ENCODE measurements at regions not wholly inside any gene's neighbourhood (a gene's known extent, or its start where the extent isn't known, plus 50 kb on each side); places are given as distances from the start of the nearest gene placed in this dataset.
A peak's percentile ranks its signal among the peaks of the same experiment; 100 is the strongest.

DNA sequence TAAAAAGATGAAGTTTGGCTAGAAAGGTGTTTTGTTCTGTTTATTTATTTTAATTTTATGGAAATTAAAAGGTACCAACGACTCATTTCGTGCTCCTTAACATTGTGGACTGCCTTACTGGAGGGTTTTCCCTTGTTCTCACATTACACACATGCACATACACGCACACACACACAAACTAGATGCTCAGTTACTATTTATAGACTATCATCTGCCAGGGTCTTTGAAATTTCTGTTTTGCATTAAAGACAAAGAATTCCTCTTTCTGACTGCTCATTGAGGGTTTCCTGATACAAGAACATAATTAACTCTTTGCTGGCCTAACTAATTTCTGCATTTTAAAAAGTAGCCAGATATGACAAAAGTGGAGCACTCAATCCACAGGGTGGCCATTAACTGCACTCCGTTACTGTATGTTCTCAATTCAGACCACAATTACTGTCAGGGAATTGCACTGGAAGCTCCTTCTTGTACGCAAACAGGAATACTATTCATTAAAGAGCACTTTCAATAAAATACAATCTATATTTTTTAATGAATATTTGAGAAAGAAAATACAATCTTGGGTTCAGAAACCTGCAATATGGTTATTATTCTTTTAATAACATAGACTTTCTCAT lies 366.9 kb upstream of the GALNT5 start:
- TF ChIP-seq, protein P1, sequence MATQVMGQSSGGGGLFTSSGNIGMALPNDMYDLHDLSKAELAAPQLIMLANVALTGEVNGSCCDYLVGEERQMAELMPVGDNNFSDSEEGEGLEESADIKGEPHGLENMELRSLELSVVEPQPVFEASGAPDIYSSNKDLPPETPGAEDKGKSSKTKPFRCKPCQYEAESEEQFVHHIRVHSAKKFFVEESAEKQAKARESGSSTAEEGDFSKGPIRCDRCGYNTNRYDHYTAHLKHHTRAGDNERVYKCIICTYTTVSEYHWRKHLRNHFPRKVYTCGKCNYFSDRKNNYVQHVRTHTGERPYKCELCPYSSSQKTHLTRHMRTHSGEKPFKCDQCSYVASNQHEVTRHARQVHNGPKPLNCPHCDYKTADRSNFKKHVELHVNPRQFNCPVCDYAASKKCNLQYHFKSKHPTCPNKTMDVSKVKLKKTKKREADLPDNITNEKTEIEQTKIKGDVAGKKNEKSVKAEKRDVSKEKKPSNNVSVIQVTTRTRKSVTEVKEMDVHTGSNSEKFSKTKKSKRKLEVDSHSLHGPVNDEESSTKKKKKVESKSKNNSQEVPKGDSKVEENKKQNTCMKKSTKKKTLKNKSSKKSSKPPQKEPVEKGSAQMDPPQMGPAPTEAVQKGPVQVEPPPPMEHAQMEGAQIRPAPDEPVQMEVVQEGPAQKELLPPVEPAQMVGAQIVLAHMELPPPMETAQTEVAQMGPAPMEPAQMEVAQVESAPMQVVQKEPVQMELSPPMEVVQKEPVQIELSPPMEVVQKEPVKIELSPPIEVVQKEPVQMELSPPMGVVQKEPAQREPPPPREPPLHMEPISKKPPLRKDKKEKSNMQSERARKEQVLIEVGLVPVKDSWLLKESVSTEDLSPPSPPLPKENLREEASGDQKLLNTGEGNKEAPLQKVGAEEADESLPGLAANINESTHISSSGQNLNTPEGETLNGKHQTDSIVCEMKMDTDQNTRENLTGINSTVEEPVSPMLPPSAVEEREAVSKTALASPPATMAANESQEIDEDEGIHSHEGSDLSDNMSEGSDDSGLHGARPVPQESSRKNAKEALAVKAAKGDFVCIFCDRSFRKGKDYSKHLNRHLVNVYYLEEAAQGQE (IDR thresholded peaks at IDR 0.05; ENCODE audit: low read depth): no peak
- TF ChIP-seq CEBPB (IDR thresholded peaks at IDR 0.05): no peak
- TF ChIP-seq, protein P2, sequence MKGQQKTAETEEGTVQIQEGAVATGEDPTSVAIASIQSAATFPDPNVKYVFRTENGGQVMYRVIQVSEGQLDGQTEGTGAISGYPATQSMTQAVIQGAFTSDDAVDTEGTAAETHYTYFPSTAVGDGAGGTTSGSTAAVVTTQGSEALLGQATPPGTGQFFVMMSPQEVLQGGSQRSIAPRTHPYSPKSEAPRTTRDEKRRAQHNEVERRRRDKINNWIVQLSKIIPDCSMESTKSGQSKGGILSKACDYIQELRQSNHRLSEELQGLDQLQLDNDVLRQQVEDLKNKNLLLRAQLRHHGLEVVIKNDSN (IDR thresholded peaks at IDR 0.05): no peak
- TF ChIP-seq CREB1 (IDR thresholded peaks at IDR 0.05; ENCODE audit: low read depth): no peak
- no peak for TF ChIP-seq TAF1 (IDR thresholded peaks at IDR 0.05; ENCODE audit: low read depth)
- no peak for TF ChIP-seq NFIC (IDR thresholded peaks at IDR 0.05)
- no peak for TF ChIP-seq EP300 (IDR thresholded peaks at IDR 0.05; ENCODE audit: borderline replicate concordance)
- no peak for TF ChIP-seq ZBTB7A (IDR thresholded peaks at IDR 0.05; ENCODE audit: low read depth)
- no peak for TF ChIP-seq RAD21 (IDR thresholded peaks at IDR 0.05; ENCODE audit: low read depth)
- TF ChIP-seq TEAD4 (IDR thresholded peaks at IDR 0.05): no peak

DNA sequence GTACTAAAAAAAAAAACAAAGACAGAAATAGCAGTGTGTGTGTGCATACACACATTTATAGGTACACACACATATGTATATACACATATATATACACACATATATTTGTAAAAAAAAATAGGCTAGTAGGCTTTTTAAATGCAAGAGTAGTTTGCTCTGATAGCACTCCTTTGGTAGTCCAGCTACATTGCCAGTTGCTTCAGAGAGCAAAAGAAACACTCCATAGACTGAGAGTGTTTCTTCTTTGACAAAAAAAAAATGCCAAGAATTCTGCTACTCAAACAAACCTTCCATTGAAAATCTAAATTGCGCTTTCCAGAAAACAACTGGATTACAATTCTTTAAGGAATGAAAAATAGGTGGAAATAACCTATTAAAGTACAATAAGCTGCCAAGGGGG lies 365.9 kb upstream of the GALNT5 start:
- no peak for TF ChIP-seq EGR1 (IDR thresholded peaks at IDR 0.05)
- TF ChIP-seq, protein P1 (IDR thresholded peaks at IDR 0.05; ENCODE audit: low read depth): no peak
- TF ChIP-seq TAF1 (IDR thresholded peaks at IDR 0.05; ENCODE audit: low read depth): no peak
- TF ChIP-seq FOXM1 (IDR thresholded peaks at IDR 0.05; ENCODE audit: borderline replicate concordance, low read depth): no peak
- TF ChIP-seq ZBTB7A (IDR thresholded peaks at IDR 0.05; ENCODE audit: low read depth): no peak
- TF ChIP-seq TEAD4 (IDR thresholded peaks at IDR 0.05): no peak
- no peak for TF ChIP-seq TCF12 (IDR thresholded peaks at IDR 0.05; ENCODE audit: low read depth)
- TF ChIP-seq, protein P3, sequence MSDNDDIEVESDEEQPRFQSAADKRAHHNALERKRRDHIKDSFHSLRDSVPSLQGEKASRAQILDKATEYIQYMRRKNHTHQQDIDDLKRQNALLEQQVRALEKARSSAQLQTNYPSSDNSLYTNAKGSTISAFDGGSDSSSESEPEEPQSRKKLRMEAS (IDR thresholded peaks at IDR 0.05): no peak
- no peak for TF ChIP-seq NFIC (IDR thresholded peaks at IDR 0.05)
- TF ChIP-seq, protein P2 (IDR thresholded peaks at IDR 0.05): no peak
- no peak for TF ChIP-seq RAD21 (IDR thresholded peaks at IDR 0.05; ENCODE audit: low read depth)
- TF ChIP-seq EP300 (IDR thresholded peaks at IDR 0.05; ENCODE audit: borderline replicate concordance): no peak
- no peak for TF ChIP-seq YY1 (IDR thresholded peaks at IDR 0.05; ENCODE audit: low read depth)
- TF ChIP-seq CREB1 (IDR thresholded peaks at IDR 0.05; ENCODE audit: low read depth): no peak
- no peak for TF ChIP-seq CEBPB (IDR thresholded peaks at IDR 0.05)

DNA sequence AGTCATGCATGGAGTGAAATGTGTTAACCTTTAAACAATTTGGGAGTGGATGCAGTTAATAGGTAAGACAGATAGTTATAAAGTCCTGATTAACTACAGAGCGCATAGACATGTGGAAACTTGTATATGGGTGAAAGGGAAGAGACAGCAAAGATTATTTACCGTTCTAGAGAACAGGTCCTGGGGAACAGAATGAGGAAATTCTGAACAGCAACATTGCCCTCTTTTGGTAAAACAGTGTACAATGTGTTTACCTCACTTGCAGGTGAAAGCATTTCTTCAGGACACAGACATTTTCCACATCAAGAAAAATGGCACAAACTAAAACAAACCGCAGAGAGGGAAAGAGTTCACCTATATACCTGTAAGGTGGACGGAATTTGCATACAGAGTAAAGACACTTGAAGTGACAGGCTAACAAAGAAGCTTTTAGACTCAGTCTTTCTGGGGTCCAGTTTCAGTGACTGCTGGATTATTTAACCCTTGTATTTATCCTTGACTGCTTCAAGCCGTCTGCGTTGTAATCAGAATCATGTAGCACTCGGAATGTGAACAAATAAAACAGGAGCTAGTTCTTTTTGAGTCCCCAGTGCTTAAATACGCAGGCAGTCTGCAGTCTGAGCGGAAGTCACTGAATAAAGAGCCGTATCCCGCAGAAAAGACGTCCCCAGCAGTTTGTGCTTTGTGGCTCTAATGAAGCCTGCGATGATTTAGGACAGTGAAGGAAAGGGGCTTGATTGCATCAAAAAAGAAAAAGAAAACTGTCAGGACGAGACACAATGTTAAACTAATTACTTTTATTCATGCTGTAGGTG lies 364.8 kb upstream of the GALNT5 start:
- TF ChIP-seq, protein P3 (IDR thresholded peaks at IDR 0.05): peak; percentile 13; the same call in 1 of the 2 replicates
- TF ChIP-seq TEAD4 (IDR thresholded peaks at IDR 0.05): peak; percentile 14; the same call in 1 of the 2 replicates
- TF ChIP-seq, protein P2 (IDR thresholded peaks at IDR 0.05): no peak
- peak; percentile 86 for TF ChIP-seq RAD21 (IDR thresholded peaks at IDR 0.05; ENCODE audit: low read depth)
- TF ChIP-seq CEBPB (IDR thresholded peaks at IDR 0.05): 0 out of 2 replicates have a peak, but pooled peaks have one; percentile 23
- TF ChIP-seq CREB1 (IDR thresholded peaks at IDR 0.05; ENCODE audit: low read depth): no peak

DNA sequence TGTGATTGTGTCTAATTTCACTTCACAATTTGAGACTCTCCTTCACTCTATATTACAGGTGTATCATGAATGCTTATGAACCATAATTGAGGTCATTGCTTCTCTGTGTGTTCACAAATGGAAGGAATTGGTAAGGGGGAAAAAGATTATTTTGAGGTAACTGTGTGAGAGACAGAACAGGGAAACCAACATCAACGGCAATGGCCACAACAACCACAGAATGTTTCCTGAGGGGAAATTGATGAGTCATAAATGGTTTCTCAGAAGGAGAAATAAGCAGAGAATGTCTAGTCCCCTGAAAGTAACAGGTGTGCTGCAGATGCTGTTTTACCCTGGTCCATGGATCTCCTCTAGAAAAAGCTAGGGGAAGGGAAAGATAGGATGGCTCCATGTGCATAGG lies 361.2 kb upstream of the GALNT5 start:
- no peak for TF ChIP-seq FOXM1 (IDR thresholded peaks at IDR 0.05; ENCODE audit: borderline replicate concordance, low read depth)
- TF ChIP-seq CREB1 (IDR thresholded peaks at IDR 0.05; ENCODE audit: low read depth): no peak
- TF ChIP-seq, protein P2 (IDR thresholded peaks at IDR 0.05): no peak
- TF ChIP-seq, protein P3 (IDR thresholded peaks at IDR 0.05): no peak
- no peak for TF ChIP-seq TEAD4 (IDR thresholded peaks at IDR 0.05)
- TF ChIP-seq CEBPB (IDR thresholded peaks at IDR 0.05): no peak
- TF ChIP-seq TCF12 (IDR thresholded peaks at IDR 0.05; ENCODE audit: low read depth): no peak
- TF ChIP-seq EP300 (IDR thresholded peaks at IDR 0.05; ENCODE audit: borderline replicate concordance): no peak
- no peak for TF ChIP-seq NFIC (IDR thresholded peaks at IDR 0.05)
- TF ChIP-seq, protein P1 (IDR thresholded peaks at IDR 0.05; ENCODE audit: low read depth): no peak
- TF ChIP-seq RAD21 (IDR thresholded peaks at IDR 0.05; ENCODE audit: low read depth): no peak
- no peak for TF ChIP-seq TAF1 (IDR thresholded peaks at IDR 0.05; ENCODE audit: low read depth)
- no peak for TF ChIP-seq EGR1 (IDR thresholded peaks at IDR 0.05)
